HG02943 (cell line): ENCODE measurements at regions not wholly inside any gene's neighbourhood (a gene's known extent, or its start where the extent isn't known, plus 50 kb on each side); places are given as distances from the start of the nearest gene placed in this dataset.

ENCODE experiments used
- ATAC-seq: cut with Tn5 transposase; IDR thresholded peaks from one replicate; pipeline ENCODE4 v1.9.1; 2021; ENCODE audit warnings: mild to moderate bottlenecking, low read depth, moderate library complexity; ENCODE audit not compliant: unreplicated experiment

GRCh38 chr6:68400396-68400795 is 234.7 kb upstream of the ADGRB3 start:
- ATAC-seq: no peak

- ATAC-seq: no peak
Observed at GRCh38 chr6:68391953-68392352, 243.1 kb upstream of the ADGRB3 start.

DNA sequence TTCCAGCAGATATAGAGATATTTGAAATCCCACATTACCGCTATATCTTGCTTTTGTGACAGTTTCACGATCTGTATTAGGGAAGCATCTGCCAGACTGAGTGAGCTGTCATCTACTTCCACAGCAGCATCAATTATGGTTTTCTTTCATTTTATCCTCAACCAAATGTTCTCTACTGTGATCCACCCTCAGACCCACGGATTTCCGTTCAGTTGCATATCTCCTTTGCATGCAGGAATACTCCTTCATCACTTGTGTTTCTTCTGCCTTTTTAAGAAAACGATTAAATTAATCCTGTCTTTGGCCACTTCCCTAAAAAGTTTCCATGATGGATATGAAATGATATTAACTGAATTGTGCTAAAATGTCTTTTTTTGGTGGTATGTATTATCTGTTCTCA is 262.1 kb upstream of the ADGRB3 start:
- no peak for ATAC-seq

GRCh38 chr6:68368845-68369244 is 266.2 kb upstream of the ADGRB3 start:
- ATAC-seq: no peak

GRCh38 chr6:68364271-68364805 is 270.7 kb upstream of the ADGRB3 start:
- ATAC-seq: no peak

DNA sequence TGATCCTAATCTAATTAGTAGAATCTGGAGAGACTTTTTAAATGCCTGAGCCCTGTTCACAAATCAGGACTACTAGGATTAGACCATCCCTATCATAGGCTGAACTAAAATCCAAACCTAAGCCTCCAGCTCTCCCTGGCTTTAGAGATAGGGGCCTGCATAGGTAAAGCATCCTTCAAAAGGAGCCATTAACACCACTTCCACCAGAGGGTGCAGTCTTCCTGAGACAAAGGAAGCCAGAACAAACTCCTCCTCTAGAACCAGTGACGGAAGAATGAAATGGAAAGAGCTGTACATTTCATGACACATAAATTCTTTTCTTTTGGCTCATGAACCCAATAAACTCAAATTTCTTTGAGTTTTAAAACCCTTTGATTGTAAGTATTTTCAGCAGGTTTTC is 291.2 kb upstream of the ADGRB3 start:
- ATAC-seq: no peak

GRCh38 chr6:68342286-68342685 is 292.8 kb upstream of the ADGRB3 start:
- ATAC-seq: no peak

DNA sequence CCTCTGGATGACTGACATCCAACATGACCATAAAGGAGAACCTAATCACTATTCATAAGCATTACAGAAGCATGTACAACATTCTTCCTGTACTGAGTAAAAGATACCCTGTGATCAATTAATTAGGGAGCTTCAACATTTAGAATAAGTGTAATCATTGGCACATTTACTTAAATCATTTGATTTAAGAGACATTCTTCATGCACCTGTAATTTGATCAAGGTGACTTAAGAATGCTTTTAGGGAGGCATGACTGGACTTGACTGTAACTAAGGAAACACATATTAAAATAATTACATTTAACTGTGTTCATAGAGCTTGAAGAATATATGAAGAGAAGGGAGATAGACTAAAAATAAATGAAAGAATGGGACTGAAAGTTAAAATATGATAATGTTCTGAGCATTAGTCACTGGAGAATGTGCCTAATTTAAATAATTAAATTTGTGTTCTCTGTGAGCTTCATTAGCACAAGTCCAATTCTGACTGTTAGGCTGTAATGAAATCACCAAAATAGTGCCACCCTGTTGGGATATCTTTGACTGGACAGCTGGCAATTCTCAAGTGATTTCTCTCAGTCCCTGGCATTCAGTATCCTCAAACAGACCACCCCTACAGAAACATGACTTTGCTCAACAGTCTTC is 295.5 kb upstream of the ADGRB3 start:
- no peak for ATAC-seq

- ATAC-seq: no peak
Observed at GRCh38 chr6:68333442-68333841, 301.6 kb upstream of the ADGRB3 start.

GRCh38 chr6:68328156-68328555 is 306.9 kb upstream of the ADGRB3 start:
- no peak for ATAC-seq

- ATAC-seq: no peak
Observed at GRCh38 chr6:68326762-68327161, 308.3 kb upstream of the ADGRB3 start.

DNA sequence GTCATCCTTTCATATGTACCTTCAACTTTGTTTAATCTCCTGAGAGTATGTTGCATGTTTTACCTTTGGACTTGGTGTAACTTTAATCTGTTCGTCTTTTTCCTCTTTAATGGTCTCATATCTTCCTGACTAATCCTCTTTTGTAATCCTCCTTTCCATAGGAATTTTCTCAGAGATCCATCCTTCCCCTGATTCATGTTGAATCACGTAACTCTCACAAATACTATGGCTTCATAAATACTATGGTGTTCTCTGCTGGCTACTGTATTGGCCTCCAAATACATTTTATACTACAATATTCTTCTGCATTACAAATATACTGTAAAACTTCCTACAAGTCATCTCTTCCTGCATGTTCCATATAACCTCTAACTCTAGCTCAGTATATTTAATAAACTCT is 317.7 kb upstream of the ADGRB3 start:
- ATAC-seq: no peak

- ATAC-seq: no peak
Observed at GRCh38 chr6:68313911-68314310, 321.2 kb upstream of the ADGRB3 start.

DNA sequence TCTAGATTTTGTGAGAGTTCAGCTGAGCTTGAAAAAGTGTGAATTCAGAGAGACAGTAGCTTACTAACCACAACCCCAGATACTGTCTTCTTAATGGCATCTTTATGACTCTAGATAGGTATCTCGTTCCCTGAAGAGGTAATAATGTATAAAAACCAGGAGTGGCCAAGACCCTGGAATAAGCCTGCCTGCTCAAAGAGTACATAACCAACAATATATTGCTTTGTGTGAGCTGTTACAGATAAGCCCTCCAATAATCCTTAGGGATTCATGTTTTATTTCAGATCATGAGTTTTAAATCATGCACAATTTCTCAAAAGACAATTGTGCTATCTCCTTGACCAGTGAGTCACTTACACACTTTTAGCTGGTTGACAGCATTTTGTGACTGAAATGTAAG is 327.8 kb upstream of the ADGRB3 start:
- no peak for ATAC-seq

DNA sequence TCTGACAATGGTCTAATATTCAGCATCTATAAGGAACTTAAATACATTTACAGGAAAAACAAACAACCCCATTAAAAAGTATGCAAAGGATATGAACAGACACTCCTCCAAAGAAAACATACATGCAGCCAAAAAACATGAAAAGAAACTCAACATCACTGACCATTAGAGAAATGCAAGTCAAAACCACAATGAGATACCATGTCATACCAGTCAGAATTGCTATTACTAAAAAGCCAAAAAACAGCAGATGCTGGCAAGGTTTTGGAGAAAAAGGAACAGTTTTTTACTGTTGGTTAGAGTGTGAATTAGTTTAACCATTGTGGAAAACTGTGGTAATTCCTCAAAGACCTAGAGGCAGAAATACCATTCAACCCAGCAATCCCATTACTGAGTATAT is 339.0 kb upstream of the ADGRB3 start:
- no peak for ATAC-seq

DNA sequence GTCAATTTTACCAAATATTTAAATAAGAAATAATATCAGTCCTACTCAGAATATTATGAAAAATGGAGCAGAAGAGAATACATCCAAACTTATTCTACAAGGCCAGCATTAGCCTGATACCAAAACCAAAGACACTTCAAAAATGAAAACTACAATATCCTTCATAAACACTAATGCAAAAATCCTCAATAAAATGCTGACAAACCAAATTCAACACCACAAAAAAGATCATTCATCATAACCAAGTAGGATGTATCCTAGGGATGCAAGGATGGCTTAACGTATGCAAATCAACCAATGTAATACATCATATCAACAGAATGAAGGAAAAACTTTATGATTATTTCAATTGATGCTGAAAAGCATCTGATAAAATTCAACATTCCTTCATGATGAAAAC is 352.4 kb upstream of the ADGRB3 start:
- no peak for ATAC-seq

DNA sequence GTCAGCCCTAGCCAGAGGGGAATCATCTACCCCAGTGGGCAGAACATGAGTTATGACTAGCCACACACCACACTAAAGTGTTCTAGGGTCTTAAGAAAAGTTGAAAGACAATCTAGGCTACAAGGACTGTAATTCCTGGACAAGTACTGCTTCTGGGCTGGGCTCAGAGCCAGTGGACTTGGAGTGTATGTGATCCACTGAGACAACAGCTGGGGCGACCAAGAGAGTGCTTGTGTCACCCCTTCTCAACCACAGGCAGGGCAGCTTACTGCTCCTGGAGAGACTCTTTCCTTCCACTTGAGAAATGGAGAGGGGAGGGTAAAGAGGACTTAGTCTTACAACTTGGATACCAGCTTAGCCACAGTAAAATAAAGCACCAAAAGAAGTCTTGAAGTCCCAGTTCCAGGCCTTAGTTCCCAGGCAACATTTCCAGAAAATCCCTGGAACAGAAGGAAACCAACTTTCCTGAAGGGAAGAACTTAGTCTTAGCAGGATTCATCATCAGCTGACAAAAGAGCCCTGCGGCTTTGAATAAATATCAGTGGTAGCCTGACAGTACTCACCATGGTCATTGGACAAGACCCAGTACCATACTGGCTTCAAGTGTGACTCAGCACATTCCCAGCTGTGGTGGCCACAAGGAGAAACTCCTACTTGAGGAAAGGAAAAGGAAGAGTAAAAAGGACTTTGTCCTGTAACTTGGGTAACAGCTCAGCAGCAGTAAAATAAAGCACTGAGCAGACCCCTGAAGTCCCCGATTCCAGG is 355.1 kb upstream of the ADGRB3 start:
- no peak for ATAC-seq

DNA sequence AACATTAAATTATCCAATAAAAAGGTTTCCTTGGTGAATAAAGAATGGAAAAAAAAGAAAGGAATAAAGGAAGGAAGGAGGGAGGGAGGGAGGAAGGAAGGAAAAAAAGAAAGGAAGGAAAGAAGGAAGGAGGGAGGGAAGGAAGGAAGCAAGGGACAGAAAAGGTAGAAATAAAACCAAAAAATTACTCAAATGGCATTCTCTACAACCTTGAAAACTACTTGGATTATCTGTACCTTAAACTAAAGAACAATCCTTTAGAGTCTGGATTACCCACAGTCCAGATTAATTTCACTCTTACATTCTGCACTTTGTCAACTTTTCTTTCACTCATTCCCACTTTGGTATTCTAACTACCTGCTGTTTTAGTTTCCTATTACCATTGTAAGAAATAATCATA is 361.8 kb upstream of the ADGRB3 start:
- ATAC-seq: no peak

DNA sequence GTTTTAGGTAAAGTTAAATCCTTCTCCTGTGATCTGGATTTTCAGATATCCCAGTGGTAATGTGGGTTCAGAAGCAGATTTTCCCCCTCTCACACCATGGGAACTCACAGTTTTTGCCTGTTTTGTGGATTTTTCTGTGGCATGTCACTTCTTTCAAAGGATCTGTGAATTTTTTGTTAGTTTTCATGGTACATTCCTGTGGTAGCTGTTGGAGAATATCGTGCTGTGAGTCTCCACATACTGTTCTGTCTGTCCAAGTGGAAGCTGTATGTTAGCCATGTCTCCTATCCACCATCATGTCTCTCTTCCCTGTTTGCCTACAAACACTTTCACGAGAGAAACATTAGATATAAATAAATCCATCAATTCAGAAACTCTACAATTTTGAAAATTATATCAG is 378.7 kb upstream of the ADGRB3 start:
- no peak for ATAC-seq

DNA sequence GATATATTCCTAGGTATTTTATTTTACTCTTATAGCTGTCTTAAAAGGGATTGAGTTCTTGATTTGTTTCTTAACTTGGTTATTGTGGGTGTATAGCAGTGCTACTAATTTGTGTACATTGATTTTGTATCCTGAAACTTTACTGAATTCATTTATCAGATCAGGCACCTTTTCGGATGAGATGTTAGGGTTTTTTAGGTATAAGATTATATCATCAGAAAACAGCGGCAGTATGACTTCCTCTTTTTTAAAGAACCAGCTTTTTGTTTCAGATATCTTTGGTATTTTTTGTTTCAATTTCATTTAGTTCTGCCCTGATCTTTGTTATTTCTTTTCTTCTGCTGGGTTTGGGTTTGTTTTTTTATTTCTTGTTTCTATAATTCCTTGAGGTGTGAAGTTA is 382.4 kb upstream of the ADGRB3 start:
- ATAC-seq: no peak

DNA sequence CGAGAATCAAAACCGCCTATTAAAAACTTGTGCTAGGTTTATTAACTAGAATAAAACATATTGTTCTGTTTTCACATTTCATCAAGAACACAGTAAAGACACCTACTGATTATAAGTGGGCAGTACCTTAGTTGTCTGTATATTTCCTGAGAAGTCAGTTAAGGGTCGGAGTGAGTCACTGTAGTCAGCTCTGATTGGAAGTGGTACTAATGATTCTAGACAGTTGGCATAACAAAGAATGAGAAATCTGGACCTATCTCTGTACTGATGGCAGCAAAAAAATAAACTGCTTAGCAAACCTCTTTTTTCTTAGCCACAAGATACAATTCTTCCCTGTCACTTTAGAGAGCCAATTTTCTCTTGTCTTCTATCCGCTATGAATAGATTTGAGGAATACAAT is 387.3 kb upstream of the ADGRB3 start:
- no peak for ATAC-seq

GRCh38 chr6:68240726-68241125 is 394.4 kb upstream of the ADGRB3 start:
- no peak for ATAC-seq
